Neuron (in vitro differentiated cells): ENCODE measurements at regions not wholly inside any gene's neighbourhood (a gene's known extent, or its start where the extent isn't known, plus 50 kb on each side); places are given as distances from the start of the nearest gene placed in this dataset.

ENCODE experiments used
- H2AFZ ChIP-seq: one replicate; pipeline ENCODE4 v1.6.1; 2013; ENCODE audit warnings: low read depth, mild to moderate bottlenecking, inconsistent platforms, low read length, moderate library complexity
- H3K27me3 ChIP-seq: one replicate; pipeline ENCODE4 v1.6.1; 2013; ENCODE audit warnings: low read length; ENCODE audit not compliant: insufficient read depth
- H3K36me3 ChIP-seq: one replicate; pipeline ENCODE4 v1.6.1; 2013; ENCODE audit warnings: low read length; ENCODE audit not compliant: insufficient read depth
- H3K4me1 ChIP-seq: one replicate; pipeline ENCODE4 v1.6.1; 2013; ENCODE audit warnings: low read length; ENCODE audit not compliant: insufficient read depth
- H3K4me3 ChIP-seq: 2 replicates; pipeline ENCODE4 v1.5.1; 2013; ENCODE audit warnings: mild to moderate bottlenecking, low read length, moderate library complexity
- H3K9me3 ChIP-seq: one replicate; pipeline ENCODE4 v1.6.1; 2013; ENCODE audit warnings: low read length

DNA sequence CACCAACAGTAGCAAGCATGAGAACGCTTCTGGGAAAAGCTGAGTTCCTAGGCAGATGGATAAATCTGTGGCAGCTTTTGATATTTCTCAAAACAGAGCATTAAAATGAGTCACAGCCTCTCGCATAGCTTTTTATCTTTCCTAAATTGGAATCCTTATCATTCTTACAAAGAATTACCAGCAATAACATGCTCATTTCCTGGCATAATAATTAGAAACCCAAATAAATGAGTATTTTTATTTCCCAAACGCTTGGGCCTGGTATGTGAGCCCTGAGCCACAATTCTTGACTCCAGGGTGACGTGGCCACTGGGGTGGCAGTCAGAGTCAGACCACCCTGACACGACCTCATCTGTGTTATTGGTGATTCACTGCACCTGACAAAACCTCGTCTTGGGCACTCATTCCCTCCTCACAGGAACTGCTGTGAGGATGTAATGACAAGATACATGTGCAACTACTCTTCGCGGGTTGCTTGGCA lies 210.7 kb downstream of the ARL4C start:
- no peaks in the 10 kb centered on the region for H3K36me3 ChIP-seq
- no peak overlapping the region for H3K4me3 ChIP-seq
- H3K4me1 ChIP-seq = no peaks in the 10 kb centered on the region
- H3K27me3 ChIP-seq = no peaks in the 10 kb centered on the region
- no peak overlapping the region for H2AFZ ChIP-seq
- peaks cover 3% of the 10 kb centered on the region for H3K9me3 ChIP-seq

DNA sequence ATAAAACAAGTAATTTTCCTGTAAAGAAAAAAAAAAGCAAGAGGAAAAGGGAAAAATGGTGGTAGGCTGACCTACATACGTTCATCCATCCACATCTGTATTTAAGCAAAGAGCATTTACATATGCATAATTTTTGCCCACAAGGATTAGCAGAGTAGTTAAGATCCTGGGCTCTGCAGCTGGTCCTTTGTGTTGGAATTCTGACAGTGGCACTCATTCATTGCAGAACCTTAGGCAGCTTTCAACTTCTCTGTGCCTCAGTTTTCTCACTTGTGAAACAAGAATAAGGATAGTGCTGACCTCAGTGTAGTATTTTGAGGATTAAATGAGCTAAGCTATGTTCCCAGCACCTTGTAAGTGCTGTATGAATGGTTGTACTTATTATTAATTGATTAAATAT lies 211.3 kb downstream of the ARL4C start:
- Histone ChIP-seq H3K36me3 (no peaks in the 10 kb centered on the region), H3K4me3 (no peak overlapping the region), H3K4me1 (no peaks in the 10 kb centered on the region), H3K27me3 (peaks cover 3% of the 10 kb centered on the region), H3K9me3 (peaks cover 3% of the 10 kb centered on the region), H2AFZ (no peak overlapping the region)

DNA sequence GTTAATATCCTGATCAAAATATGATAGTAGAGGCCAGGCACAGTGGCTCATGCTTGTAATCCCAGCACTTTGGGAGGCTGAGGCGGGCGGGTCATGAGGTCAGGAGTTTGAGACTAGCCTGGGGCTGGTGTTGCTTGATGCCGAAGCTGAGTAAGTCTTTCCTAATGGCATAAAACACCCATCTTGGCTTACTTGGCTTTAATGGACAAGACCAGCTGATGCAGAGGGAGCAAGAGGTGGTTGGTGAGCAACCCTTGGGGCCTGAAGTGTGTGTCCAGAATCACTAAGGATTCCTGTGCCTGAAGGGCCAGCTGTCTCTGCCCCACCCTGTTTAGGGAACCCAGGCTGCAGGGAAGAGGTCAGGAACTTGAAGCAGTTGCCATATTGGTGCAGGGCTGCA lies 217.2 kb downstream of the ARL4C start:
- no peak overlapping the region for H2AFZ ChIP-seq
- H3K4me1 ChIP-seq = no peaks in the 10 kb centered on the region
- H3K36me3 ChIP-seq = no peaks in the 10 kb centered on the region
- H3K9me3 ChIP-seq = peaks cover 3% of the 10 kb centered on the region
- peaks cover 3% of the 10 kb centered on the region for H3K27me3 ChIP-seq
- H3K4me3 ChIP-seq = no peak overlapping the region

DNA sequence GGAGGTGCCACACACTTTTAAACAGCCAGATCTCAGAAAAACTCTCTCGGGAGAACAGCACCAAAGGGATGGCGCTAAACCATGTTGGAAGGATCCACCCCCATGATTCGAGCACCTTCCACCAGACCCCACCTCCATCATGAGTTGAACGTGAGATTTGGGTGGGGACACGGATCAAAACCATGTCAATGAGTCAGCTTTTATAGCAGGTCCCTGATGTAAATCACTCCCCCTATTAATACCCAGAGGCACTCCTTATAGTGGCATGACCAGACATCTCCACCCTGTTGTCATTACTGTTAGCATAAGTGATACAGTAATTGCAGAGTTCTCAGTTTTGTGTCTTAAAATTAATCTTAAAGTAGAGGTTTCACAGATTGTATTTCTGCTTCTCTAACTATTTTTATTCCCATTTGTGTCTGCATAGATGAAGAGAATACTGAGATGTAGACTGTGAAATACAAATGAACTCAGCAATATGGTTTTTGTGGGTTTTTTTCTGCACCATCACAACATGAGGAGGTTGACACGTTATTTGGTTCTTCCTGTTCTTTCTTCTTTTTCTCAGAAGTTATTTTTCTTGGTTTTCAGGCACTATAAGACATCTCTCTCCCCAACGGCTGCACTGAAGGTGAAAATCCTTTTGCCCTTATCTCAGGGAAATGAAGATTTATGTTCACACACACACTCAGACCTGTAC lies 218.2 kb downstream of the ARL4C start:
- H3K27me3 ChIP-seq = peaks cover 3% of the 10 kb centered on the region
- H3K4me1 ChIP-seq = no peaks in the 10 kb centered on the region
- peaks cover 3% of the 10 kb centered on the region for H3K9me3 ChIP-seq
- H3K4me3 ChIP-seq = no peak overlapping the region
- H3K36me3 ChIP-seq = no peaks in the 10 kb centered on the region
- H2AFZ ChIP-seq = no peak overlapping the region

DNA sequence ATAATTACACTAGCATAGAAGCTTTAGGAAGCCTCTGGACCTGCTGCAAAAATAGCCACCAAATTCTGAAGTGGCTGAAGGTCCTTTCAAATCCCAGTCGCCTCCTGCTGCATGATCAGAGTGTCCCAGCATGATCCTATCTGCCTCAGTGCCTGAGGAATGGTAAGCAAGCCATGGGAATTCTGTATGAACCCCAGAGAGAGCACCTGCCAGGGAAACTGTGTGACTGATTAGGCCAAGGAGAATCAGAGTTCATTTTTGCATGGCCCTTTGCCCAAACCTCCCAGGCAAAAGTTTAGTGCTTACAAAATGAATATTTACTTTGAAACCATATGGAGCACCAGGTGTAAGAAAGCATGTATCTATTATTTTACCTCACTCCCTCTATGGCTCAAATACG lies 221.4 kb downstream of the ARL4C start:
- no peaks in the 10 kb centered on the region for H3K27me3 ChIP-seq
- H2AFZ ChIP-seq = no peak overlapping the region
- no peak overlapping the region for H3K4me3 ChIP-seq
- no peaks in the 10 kb centered on the region for H3K9me3 ChIP-seq
- H3K4me1 ChIP-seq = no peaks in the 10 kb centered on the region
- H3K36me3 ChIP-seq = no peaks in the 10 kb centered on the region

DNA sequence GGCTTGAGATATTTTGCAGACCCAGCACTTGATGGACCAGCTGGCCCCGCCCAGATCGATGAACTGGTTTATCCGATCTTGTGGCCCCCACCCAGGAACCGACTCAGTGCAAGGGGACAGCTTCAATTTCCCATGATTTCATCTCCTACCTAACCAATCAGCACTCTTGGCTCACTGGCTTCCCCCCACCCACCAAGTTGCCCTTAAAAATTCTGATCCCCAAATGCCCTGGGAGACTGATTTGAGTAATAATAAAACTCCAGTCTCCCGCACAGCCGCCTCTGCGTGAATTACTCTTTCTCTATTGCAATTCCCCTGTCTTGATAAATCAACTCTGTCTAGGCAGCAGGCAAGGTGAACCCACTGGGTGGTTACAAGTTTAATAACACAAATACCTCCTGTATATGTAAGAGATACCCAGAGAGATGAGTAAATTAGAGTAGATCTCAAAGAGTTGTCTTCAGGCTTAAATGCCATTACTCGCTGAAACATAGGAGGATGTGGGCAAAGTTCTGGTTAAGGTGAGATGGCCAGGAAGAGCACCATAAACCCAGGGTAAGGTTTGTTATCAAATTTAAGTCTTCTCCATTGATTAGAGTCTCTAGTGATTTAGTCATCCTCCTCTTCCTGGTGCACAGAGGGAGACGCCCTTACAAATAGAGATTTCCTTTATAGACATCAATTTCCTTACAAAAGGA lies 222.8 kb downstream of the ARL4C start:
- Histone ChIP-seq H3K4me3 (no peak overlapping the region), H3K27me3 (no peaks in the 10 kb centered on the region), H2AFZ (no peak overlapping the region), H3K36me3 (no peaks in the 10 kb centered on the region), H3K4me1 (no peaks in the 10 kb centered on the region), H3K9me3 (no peaks in the 10 kb centered on the region)

DNA sequence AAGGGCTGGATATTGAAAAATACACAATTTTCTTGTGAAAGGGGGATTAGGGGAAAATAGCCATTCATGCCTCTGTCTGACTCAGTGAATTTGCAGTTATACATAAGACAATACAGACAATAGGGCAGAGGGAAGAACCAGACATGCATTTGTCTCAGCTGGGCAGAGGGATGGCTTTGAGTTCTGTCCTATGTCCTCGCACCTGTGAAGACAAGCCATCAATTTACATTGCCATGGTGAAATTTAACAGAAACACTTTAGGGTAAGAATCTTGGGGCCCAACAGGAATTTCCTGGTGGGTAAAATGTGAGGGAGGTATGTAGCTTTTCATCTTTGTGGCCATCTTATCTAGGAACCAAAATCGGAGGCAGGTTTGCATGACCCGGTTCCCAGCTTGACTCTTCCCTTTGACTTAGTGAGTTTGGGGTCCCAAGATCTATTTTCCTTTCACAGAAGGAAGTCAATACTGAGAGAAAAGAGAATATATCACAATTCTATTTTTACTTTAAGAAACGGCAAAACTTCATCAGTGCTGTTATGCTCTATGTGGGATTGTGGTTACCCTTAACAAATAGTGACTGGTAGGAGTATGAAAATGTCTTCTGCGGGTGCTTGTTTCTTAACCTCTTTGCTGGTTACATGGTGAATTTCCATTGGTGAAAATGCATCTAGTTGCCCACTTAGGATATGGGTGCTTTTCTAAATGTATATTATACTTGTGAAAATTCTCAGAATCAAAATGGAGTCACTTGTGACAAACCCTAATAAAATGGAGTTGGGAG lies 221.8 kb downstream of the SPP2 start:
- H3K9me3 ChIP-seq = no peaks in the 10 kb centered on the region
- no peaks in the 10 kb centered on the region for H3K36me3 ChIP-seq
- H3K4me1 ChIP-seq = no peaks in the 10 kb centered on the region
- no peak overlapping the region for H2AFZ ChIP-seq
- H3K27me3 ChIP-seq = no peaks in the 10 kb centered on the region
- no peak overlapping the region for H3K4me3 ChIP-seq

DNA sequence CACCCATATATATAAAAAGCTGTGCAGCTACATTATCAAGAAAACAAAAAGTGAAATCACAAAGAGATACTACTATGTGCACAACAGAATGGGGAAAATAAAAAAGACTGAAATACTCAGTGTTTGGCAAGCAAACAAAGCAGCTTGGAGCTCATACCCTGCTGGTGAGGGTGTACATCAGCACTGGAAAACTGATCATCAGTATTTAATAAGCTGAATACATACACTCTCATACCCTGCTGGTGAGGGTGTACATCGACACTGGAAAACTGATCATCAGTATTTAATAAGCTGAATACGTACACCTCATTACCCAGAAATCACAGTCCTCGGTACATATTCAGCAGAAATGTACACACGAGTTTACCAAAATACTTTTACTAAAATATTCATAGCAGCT lies 220.8 kb downstream of the SPP2 start:
- no peaks in the 10 kb centered on the region for H3K36me3 ChIP-seq
- H3K9me3 ChIP-seq = no peaks in the 10 kb centered on the region
- H3K27me3 ChIP-seq = no peaks in the 10 kb centered on the region
- no peaks in the 10 kb centered on the region for H3K4me1 ChIP-seq
- no peak overlapping the region for H3K4me3 ChIP-seq
- no peak overlapping the region for H2AFZ ChIP-seq

DNA sequence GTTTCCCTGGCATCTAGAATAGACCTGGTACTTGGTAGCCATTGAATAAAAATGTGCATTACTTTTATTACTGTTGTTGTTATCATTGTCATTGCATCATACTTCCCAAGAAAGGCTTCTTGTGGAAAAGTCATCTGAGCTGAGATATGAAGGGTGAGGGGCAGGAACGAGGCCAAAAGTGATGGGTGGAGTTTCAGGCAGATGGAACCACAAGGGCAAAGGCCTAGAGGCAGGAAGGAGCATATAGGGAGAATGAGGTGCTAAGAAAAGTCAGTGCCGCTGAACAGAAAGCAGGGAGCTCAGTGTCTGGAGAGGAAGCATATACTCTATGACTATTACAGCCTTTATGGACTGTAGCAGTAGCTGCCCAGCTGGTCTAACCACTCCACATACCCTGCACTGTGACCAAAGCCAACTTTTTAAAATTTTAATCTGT lies 219.3 kb downstream of the SPP2 start:
- Histone ChIP-seq H2AFZ (no peak overlapping the region), H3K9me3 (no peaks in the 10 kb centered on the region), H3K4me3 (no peak overlapping the region), H3K27me3 (no peaks in the 10 kb centered on the region), H3K36me3 (no peaks in the 10 kb centered on the region), H3K4me1 (no peaks in the 10 kb centered on the region)

DNA sequence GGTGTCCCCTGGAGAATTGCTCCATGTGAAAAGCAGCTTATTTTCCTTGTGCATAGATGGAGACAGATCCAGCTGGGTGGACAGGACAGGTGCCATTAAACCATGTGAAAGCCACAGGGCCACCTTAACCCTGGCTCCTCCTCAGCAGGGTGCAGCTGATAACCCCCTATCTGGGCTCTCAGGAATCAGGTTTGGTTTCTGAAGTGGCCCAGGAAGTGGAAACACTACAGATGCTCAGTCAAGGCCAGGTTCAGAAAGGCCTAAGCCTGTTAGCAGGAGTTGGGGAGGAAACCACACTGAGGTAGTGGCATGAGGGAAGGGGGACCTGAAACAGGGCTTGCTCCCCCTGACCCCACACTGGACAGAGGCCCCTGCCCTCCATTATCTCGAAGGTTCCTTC lies 217.0 kb downstream of the SPP2 start:
- H2AFZ ChIP-seq = no peak overlapping the region
- no peaks in the 10 kb centered on the region for H3K36me3 ChIP-seq
- no peaks in the 10 kb centered on the region for H3K27me3 ChIP-seq
- no peaks in the 10 kb centered on the region for H3K4me1 ChIP-seq
- H3K4me3 ChIP-seq = no peak overlapping the region
- no peaks in the 10 kb centered on the region for H3K9me3 ChIP-seq

DNA sequence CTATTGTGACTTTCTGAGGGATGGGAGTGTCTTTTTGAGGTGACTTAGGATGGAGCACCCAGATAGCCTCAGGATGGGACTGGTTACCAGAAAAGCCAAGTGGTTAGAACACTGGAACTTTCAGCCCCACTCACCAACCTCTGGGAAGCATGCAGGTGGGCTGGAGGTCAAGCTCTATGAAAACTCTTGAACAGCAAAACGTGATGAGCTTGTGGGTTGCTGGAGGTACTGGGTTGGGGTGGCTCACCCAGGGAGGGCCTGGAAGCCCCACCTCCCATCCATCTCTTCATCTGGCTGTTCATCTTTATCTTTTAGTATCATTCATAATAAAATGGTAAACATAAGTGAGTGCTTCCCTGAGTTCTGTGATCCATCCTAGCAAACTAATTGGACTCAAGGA lies 216.4 kb downstream of the SPP2 start:
- no peaks in the 10 kb centered on the region for H3K36me3 ChIP-seq
- H2AFZ ChIP-seq = no peak overlapping the region
- H3K4me3 ChIP-seq = no peak overlapping the region
- no peaks in the 10 kb centered on the region for H3K27me3 ChIP-seq
- no peaks in the 10 kb centered on the region for H3K9me3 ChIP-seq
- no peaks in the 10 kb centered on the region for H3K4me1 ChIP-seq

DNA sequence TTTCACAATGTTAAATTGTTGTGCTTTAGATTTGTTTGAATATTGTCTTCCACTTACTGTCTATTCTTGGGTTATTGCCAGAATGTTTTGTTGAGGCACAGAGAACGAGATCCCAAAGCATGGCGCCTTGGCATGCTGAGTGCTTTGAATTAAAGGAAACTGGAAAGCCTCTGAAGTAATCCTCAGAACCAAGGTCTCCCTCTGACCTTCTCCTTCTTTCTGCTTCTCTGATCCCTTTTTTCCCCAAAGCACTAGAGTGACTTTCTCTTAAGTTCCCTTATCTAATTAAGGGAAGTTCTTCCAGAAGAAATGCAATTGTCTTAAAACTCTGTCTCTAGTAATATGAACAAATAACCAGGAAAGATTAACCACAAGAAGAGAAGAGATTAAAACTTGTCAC lies 214.7 kb downstream of the SPP2 start:
- Histone ChIP-seq H3K4me1 (no peaks in the 10 kb centered on the region), H2AFZ (no peak overlapping the region), H3K27me3 (no peaks in the 10 kb centered on the region), H3K9me3 (no peaks in the 10 kb centered on the region), H3K36me3 (no peaks in the 10 kb centered on the region), H3K4me3 (no peak overlapping the region)

DNA sequence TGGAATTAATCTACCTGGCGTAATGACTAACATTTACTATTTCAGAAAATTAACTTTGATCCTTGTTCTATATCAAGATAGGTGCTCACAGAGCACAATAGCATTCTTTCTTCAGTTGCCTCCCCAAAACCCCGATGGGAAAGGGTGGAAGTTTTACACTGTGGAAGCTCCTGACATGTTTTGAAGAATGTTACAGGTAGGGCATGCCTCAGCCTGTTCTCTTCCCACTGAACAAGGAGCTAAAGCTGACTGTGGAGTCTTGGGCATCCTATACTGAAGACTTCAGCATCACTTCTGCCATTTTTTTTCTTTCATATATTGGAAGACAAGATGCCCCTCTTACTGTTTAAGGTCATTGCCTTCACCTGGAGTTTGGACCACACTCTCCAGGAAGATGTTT lies 211.2 kb downstream of the SPP2 start:
- no peaks in the 10 kb centered on the region for H3K36me3 ChIP-seq
- H3K4me1 ChIP-seq = no peaks in the 10 kb centered on the region
- no peaks in the 10 kb centered on the region for H3K27me3 ChIP-seq
- H3K9me3 ChIP-seq = no peaks in the 10 kb centered on the region
- no peak overlapping the region for H3K4me3 ChIP-seq
- H2AFZ ChIP-seq = no peak overlapping the region
